Activated B cell treated with CpG ODN at 0.5 μM for 24 hours (primary cell): ENCODE measurements at regions not wholly inside any gene's neighbourhood (a gene's known extent, or its start where the extent isn't known, plus 50 kb on each side); places are given as distances from the start of the nearest gene placed in this dataset.

ENCODE experiments used
- ATAC-seq: fragments of 200-7000 bp; cut with Tn5 transposase; one replicate; pipeline ENCODE4 v1.10.0; 2021; ENCODE audit warnings: low read depth, mild to moderate bottlenecking, moderate library complexity
- CTCF ChIA-PET: fragments of 350-600 bp; sonication (Branson Sonifier 250); formaldehyde crosslinking; loops from one replicate; lab custom pipeline; 2021; ENCODE audit warnings: antibody characterized with exemption; lab: Charles Lee
- POLR2A ChIA-PET: fragments of 350-600 bp; sonication (Branson Sonifier 250); formaldehyde crosslinking; loops from one replicate; lab custom pipeline; 2021; ENCODE audit warnings: antibody characterized with exemption; lab: Charles Lee
- DNase-seq: peaks from one replicate; pipeline ENCODE4 v3.0.0; 2022
- H3K27ac Mint-ChIP-seq: one replicate; pipeline ENCODE4 v1.8.0; 2020; ENCODE audit warnings: mixed read lengths
- H3K27me3 Mint-ChIP-seq: one replicate; pipeline ENCODE4 v1.8.0; 2021; ENCODE audit warnings: mixed read lengths
- H3K36me3 Mint-ChIP-seq: one replicate; pipeline ENCODE4 v1.8.0; 2021; ENCODE audit warnings: low read depth, mixed read lengths
- H3K4me1 Mint-ChIP-seq: one replicate; pipeline ENCODE4 v1.8.0; 2021; ENCODE audit warnings: mixed read lengths
- H3K4me3 Mint-ChIP-seq: one replicate; pipeline ENCODE4 v1.8.0; 2020; ENCODE audit warnings: mild to moderate bottlenecking, mixed read lengths
- H3K9me3 Mint-ChIP-seq: one replicate; pipeline ENCODE4 v1.8.0; 2020; ENCODE audit warnings: mixed read lengths
- intact Hi-C: fragments of 100-400 bp; cut with micrococcal nuclease; formaldehyde crosslinking; loops from one replicate; pipeline ENCODE4 v1.15.1; 2024
- TF ChIP-seq, protein P1 (sequence below): fragments of 200-600 bp; IDR thresholded peaks from one replicate; pipeline ENCODE4 v1.8.0; 2022; ENCODE audit warnings: antibody characterized with exemption, mild to moderate bottlenecking

DNA sequence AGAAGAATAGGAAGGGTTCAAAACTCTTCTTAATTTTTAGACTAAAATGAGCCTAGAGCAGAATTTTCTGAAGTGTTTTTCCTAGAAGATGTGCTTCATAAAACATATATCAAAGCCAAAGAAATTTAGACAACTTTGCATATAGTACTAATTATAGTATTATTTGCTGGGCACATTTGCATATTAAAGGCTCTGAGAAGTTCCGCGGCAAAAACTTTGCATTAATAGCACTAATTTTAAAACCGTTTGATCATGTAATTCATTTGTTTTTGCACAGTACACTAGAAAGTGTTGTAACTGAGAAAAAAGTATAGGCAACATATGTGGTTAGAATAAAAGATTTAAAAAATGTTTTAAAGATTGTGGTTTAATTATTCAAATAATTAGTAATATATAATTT, 412.0 kb upstream of the NR2F2 start:
- H3K36me3 Mint-ChIP-seq = no peaks in the 10 kb centered on the region
- H3K4me1 Mint-ChIP-seq = no peaks in the 10 kb centered on the region
- DNase-seq = no peak
- no peak overlapping the region for H3K4me3 Mint-ChIP-seq
- no peak overlapping the region for H3K27ac Mint-ChIP-seq
- no peaks in the 10 kb centered on the region for H3K27me3 Mint-ChIP-seq
- no peaks in the 10 kb centered on the region for H3K9me3 Mint-ChIP-seq
- ChIA-PET POLR2A (no interaction called here), CTCF (no interaction called here)
- intact Hi-C loops = no loop called here
- ATAC-seq = no peak
- TF ChIP-seq, protein P1, sequence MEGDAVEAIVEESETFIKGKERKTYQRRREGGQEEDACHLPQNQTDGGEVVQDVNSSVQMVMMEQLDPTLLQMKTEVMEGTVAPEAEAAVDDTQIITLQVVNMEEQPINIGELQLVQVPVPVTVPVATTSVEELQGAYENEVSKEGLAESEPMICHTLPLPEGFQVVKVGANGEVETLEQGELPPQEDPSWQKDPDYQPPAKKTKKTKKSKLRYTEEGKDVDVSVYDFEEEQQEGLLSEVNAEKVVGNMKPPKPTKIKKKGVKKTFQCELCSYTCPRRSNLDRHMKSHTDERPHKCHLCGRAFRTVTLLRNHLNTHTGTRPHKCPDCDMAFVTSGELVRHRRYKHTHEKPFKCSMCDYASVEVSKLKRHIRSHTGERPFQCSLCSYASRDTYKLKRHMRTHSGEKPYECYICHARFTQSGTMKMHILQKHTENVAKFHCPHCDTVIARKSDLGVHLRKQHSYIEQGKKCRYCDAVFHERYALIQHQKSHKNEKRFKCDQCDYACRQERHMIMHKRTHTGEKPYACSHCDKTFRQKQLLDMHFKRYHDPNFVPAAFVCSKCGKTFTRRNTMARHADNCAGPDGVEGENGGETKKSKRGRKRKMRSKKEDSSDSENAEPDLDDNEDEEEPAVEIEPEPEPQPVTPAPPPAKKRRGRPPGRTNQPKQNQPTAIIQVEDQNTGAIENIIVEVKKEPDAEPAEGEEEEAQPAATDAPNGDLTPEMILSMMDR = no peak

DNA sequence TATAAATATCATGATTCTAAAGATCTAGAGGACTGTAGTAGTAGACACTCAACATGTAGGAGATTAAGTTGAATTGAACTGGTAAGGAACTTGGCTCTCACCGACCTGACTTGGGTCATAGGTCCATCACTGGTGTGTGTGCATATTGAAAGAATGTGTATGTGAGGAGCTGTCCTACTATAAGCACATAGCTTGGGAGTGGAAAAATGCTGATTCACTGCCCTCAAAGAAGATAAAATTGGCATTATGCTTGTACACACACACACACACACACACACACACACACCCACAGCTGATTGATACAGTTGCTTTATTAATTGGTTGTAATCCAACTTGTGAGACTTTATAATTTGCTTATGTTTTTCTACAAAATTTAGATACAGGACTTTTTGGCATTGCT, 411.0 kb upstream of the NR2F2 start:
- no peak for ATAC-seq
- Mint-ChIP-seq H3K27me3 (no peaks in the 10 kb centered on the region), H3K27ac (no peak overlapping the region), H3K4me1 (no peaks in the 10 kb centered on the region), H3K36me3 (no peaks in the 10 kb centered on the region), H3K9me3 (no peaks in the 10 kb centered on the region), H3K4me3 (no peak overlapping the region)
- CTCF ChIA-PET = no interaction called here
- intact Hi-C loops = no loop called here
- TF ChIP-seq, protein P1 = no peak
- DNase-seq = no peak
- POLR2A ChIA-PET = no interaction called here

DNA sequence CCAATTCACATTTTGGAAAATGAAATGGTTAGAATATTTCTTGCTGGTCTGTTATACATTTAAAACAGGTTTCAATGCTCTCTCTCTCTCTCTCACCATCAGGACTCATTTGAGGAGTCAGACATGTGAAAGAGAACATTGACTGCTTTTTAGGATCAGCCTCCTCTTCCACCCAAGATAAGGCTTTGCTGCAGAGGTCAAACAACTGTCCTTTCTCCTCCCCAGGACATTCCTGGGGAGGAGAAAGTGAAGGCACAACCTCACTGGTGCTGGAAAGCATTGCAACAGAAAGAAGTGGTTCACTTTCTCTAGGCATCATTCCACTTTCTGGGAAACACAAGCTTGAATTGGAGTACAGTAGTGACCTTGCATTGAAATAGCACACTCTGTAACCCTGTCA, 409.1 kb upstream of the NR2F2 start:
- H3K4me1 Mint-ChIP-seq = no peaks in the 10 kb centered on the region
- no peaks in the 10 kb centered on the region for H3K36me3 Mint-ChIP-seq
- H3K27ac Mint-ChIP-seq = no peak overlapping the region
- ATAC-seq (no peak), DNase-seq (no peak)
- H3K27me3 Mint-ChIP-seq = no peaks in the 10 kb centered on the region
- intact Hi-C loops = no loop called here
- POLR2A ChIA-PET = no interaction called here
- no peaks in the 10 kb centered on the region for H3K9me3 Mint-ChIP-seq
- TF ChIP-seq, protein P1 = no peak
- H3K4me3 Mint-ChIP-seq = no peak overlapping the region
- CTCF ChIA-PET = no interaction called here

DNA sequence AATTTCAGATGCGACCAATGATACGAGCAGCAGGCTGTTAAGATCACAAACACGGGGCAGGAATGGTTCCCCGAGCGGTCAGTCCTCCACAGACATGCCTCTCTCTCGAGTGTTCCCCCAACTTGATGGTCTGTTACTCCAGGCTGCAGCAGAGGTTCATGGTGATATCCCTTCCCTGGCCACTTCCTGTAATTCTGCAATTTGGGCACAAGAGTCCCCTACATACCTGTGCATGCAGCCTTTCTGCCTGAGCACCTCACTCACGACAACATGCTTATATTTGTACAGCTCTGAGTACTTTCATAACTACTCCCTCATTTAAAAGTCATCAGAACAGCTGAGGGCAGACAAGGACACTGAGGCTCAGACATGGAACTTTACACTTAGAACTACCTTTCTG, 408.1 kb upstream of the NR2F2 start:
- Mint-ChIP-seq H3K4me1 (no peaks in the 10 kb centered on the region), H3K4me3 (no peak overlapping the region), H3K27me3 (no peaks in the 10 kb centered on the region), H3K27ac (no peak overlapping the region), H3K9me3 (no peaks in the 10 kb centered on the region), H3K36me3 (no peaks in the 10 kb centered on the region)
- ATAC-seq (no peak), DNase-seq (no peak)
- ChIA-PET CTCF (no interaction called here), POLR2A (no interaction called here)
- intact Hi-C loops = no loop called here
- TF ChIP-seq, protein P1 = no peak

DNA sequence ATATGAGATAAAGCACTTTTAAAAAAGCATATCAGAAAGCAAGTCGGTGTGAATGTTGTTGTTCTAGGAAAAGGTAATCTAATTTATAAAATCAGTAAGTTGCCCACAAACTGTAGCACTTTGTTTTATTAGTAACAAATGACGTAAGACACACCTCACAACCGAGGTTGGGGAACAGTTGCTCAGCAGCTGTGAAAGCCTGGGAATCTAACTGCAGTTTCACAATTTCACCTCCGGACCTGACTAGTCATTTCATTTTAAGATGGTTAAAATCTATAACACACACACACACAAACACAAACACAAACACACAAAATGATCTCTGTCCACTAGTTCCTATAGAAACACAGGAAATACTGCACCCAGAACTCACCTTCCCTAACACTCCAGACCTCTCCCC, 406.7 kb upstream of the NR2F2 start:
- Mint-ChIP-seq H3K36me3 (no peaks in the 10 kb centered on the region), H3K4me3 (no peak overlapping the region), H3K4me1 (no peaks in the 10 kb centered on the region), H3K27ac (no peak overlapping the region), H3K27me3 (no peaks in the 10 kb centered on the region), H3K9me3 (no peaks in the 10 kb centered on the region)
- DNase-seq (no peak), ATAC-seq (no peak)
- intact Hi-C loops = no loop called here
- CTCF ChIA-PET = no interaction called here
- TF ChIP-seq, protein P1 = no peak
- POLR2A ChIA-PET = no interaction called here
